ENCODE measurements at regions not wholly inside any gene's neighbourhood (a gene's known extent, or its start where the extent isn't known, plus 50 kb on each side); places are given as distances from the start of the nearest gene placed in this dataset.

DNA sequence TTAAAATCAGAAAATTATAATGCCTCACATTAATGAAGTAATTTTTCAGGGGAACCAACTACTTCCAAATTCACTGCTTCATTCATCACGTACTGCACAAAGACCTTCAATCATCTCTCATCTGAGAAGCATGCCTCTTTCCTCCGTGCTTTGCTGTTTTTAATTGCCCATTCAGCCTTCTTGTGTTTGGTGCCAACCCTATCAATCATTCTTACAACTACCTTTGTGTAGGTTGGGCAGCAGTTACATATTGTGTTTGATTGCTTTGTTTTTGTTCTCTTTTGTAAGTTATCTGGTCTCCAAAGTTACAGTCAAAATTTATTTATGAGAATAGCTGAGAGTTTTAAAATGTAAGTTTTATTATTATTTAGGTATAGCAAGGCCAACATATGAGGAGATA, 549.0 kb upstream of the SLC8A1 start:
- TF ChIP-seq POLR2A (IDR thresholded peaks at IDR 0.05) = no peak
- TF ChIP-seq EP300 (IDR thresholded peaks at IDR 0.05) = no peak
- TF ChIP-seq, protein P1, sequence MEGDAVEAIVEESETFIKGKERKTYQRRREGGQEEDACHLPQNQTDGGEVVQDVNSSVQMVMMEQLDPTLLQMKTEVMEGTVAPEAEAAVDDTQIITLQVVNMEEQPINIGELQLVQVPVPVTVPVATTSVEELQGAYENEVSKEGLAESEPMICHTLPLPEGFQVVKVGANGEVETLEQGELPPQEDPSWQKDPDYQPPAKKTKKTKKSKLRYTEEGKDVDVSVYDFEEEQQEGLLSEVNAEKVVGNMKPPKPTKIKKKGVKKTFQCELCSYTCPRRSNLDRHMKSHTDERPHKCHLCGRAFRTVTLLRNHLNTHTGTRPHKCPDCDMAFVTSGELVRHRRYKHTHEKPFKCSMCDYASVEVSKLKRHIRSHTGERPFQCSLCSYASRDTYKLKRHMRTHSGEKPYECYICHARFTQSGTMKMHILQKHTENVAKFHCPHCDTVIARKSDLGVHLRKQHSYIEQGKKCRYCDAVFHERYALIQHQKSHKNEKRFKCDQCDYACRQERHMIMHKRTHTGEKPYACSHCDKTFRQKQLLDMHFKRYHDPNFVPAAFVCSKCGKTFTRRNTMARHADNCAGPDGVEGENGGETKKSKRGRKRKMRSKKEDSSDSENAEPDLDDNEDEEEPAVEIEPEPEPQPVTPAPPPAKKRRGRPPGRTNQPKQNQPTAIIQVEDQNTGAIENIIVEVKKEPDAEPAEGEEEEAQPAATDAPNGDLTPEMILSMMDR (IDR thresholded peaks at IDR 0.05) = no peak
- TF ChIP-seq POLR2AphosphoS5 (IDR thresholded peaks at IDR 0.05) = no peak
- no peak overlapping the region for H3K4me3 ChIP-seq
- H3K9me3 ChIP-seq = no peaks in the 10 kb centered on the region
- no peak for ATAC-seq
- H3K27ac ChIP-seq = no peak overlapping the region
- H3K27me3 ChIP-seq = no peaks in the 10 kb centered on the region
- no peaks in the 10 kb centered on the region for H3K4me1 ChIP-seq
- H3K36me3 ChIP-seq = no peaks in the 10 kb centered on the region
- 46 to 86% methylated on average over 2 of the region's 2 CpGs for WGBS, 2 donors (ENCODE audit: low coverage in 1 of 2)

DNA sequence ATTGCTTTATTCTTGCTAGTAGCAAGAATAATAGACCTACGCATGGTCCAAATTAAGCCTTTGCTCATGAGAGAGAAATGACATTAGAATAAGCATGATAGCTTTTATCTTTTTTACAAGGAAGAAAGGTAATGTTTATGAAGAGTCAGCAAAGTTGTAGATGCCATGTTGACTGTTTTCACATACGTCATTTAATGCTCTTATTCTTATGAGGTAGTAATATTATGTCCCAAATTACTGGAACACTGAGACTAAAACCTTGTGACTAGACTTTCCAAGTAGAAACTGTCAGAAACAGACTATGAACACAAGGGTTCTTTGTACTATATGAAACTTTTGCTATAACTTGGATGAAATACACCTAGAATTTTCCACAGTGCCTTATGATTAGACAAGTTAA, 552.8 kb upstream of the SLC8A1 start:
- 95 to 100% methylated on average over 2 of the region's 2 CpGs for WGBS, 2 donors (ENCODE audit: low coverage in 1 of 2)
- TF ChIP-seq, protein P1 (IDR thresholded peaks at IDR 0.05) = no peak
- TF ChIP-seq POLR2AphosphoS5 (IDR thresholded peaks at IDR 0.05) (no peak), EP300 (IDR thresholded peaks at IDR 0.05) (no peak), POLR2A (IDR thresholded peaks at IDR 0.05) (no peak)

DNA sequence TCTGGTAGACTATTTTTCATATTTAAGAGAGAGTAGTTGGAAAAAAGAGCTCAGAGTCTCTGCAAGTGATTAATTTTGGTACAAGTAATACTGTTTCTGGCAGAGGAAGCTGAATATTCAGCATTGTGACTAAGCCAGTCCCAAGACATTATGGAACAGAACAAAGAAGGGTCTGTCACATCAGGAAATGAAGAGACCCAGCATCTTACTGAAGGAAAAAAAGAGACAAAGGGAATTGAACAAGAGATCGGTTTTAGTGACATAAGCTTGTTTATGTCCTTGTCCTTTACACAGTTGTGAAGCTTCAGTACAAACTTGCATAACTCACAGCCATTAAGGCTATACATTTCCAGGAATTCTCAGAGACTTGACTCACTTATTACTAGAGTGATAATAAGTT, 568.5 kb upstream of the SLC8A1 start:
- Histone ChIP-seq H3K36me3 (no peaks in the 10 kb centered on the region), H3K27me3 (no peaks in the 10 kb centered on the region), H3K9me3 (no peaks in the 10 kb centered on the region), H3K4me3 (no peak overlapping the region), H3K27ac (no peak overlapping the region), H3K4me1 (no peaks in the 10 kb centered on the region)
- TF ChIP-seq POLR2A (IDR thresholded peaks at IDR 0.05) (no peak), EP300 (IDR thresholded peaks at IDR 0.05) (no peak), POLR2AphosphoS5 (IDR thresholded peaks at IDR 0.05) (no peak)
- TF ChIP-seq, protein P1 (IDR thresholded peaks at IDR 0.05) = no peak
- WGBS, 2 donors (ENCODE audit: low coverage in 1 of 2) = 23 to 33% methylated on average over 1 of the region's 1 CpG
- no peak for ATAC-seq

More for the DNA sequence above, 552.8 kb upstream of the SLC8A1 start:
- H3K27ac ChIP-seq = no peak overlapping the region
- no peaks in the 10 kb centered on the region for H3K4me1 ChIP-seq
- no peak overlapping the region for H3K4me3 ChIP-seq
- ATAC-seq = no peak
- no peaks in the 10 kb centered on the region for H3K9me3 ChIP-seq
- no peaks in the 10 kb centered on the region for H3K36me3 ChIP-seq
- H3K27me3 ChIP-seq = no peaks in the 10 kb centered on the region

DNA sequence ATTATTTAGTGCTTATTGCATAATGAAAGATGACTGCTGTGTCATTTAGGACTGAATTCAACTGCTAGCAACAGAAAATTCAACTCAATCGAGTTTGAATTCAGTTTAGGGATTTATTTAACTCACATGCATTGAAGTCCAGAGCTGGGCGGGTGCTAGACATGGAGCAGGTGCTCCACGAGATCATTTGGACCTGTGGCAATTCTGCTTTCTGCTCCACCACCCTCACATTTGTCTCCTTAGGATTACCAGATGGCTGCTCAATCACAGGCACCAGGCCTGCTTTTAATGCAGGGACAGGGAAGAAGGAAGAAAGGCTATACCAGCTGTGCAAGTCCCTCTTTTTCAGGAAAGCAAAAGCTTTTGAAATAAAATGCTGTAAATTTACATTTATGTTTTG, 572.9 kb upstream of the SLC8A1 start:
- no peak overlapping the region for H3K4me3 ChIP-seq
- no peaks in the 10 kb centered on the region for H3K9me3 ChIP-seq
- no peak for TF ChIP-seq POLR2A (IDR thresholded peaks at IDR 0.05)
- TF ChIP-seq EP300 (IDR thresholded peaks at IDR 0.05) = no peak
- no peak for TF ChIP-seq POLR2AphosphoS5 (IDR thresholded peaks at IDR 0.05)
- TF ChIP-seq, protein P1 (IDR thresholded peaks at IDR 0.05) = no peak
- H3K27me3 ChIP-seq = no peaks in the 10 kb centered on the region
- ATAC-seq = no peak
- no peaks in the 10 kb centered on the region for H3K36me3 ChIP-seq
- H3K27ac ChIP-seq = no peak overlapping the region
- H3K4me1 ChIP-seq = no peaks in the 10 kb centered on the region
- 58 to 75% methylated on average over 3 of the region's 3 CpGs for WGBS, 2 donors (ENCODE audit: low coverage in 1 of 2)

DNA sequence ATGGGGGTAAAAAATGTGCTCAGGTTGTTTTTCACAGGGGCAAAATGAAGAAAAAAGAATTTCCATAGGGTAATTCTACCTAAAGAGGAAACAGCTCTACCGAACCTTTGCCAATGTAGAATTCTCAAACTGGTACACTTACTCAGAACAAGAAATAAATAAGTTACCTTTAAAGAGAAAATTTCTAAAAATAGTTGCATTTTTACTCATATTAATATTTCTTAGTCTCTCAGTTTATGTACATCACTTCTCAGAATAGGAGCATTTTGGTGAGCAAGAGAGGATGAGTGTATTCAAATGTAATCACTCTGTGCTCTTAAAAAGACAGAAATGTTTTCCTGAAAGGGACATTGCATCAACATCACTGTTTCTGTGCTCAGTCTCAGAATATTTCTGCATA, 574.7 kb upstream of the SLC8A1 start:
- H3K27me3 ChIP-seq = no peaks in the 10 kb centered on the region
- no peak overlapping the region for H3K4me3 ChIP-seq
- no peak overlapping the region for H3K27ac ChIP-seq
- WGBS, 2 donors (ENCODE audit: low coverage in 1 of 2) = 93 to 100% methylated on average over 1 of the region's 1 CpG
- H3K9me3 ChIP-seq = no peaks in the 10 kb centered on the region
- H3K36me3 ChIP-seq = no peaks in the 10 kb centered on the region
- no peaks in the 10 kb centered on the region for H3K4me1 ChIP-seq
- ATAC-seq = no peak
- TF ChIP-seq EP300 (IDR thresholded peaks at IDR 0.05) (no peak), POLR2AphosphoS5 (IDR thresholded peaks at IDR 0.05) (no peak), POLR2A (IDR thresholded peaks at IDR 0.05) (no peak)
- TF ChIP-seq, protein P1 (IDR thresholded peaks at IDR 0.05) = no peak
